K562 (cell line): ENCODE measurements at regions not wholly inside any gene's neighbourhood (a gene's known extent, or its start where the extent isn't known, plus 50 kb on each side); places are given as distances from the start of the nearest gene placed in this dataset.

Experiments
- CEBPB ChIP-seq: fragments of 450-650 bp; IDR thresholded peaks from 2 replicates; pipeline ENCODE4 v1.6.1; 2016; ENCODE audit warnings: missing genetic modification characterization, missing compliant biosample characterization
- CEBPG ChIP-seq, 3 experiments: fragments of 200-800 bp in 1 of 3; sonication (Bioruptor generic) in 1 of 3; sonication (generic) in 1 of 3; formaldehyde crosslinking in 1 of 3; IDR thresholded peaks in 2 of 3; conservative IDR thresholded peaks in 1 of 3; 2 replicates each; pipeline versions ENCODE4 v1.6.1 to v1.8.0; 2016 to 2022; ENCODE audit warnings: missing compliant biosample characterization in 2 of 3, missing genetic modification characterization in 2 of 3, mild to moderate bottlenecking in 1 of 3, missing genetic modification reagents in 1 of 3
- EZH2 ChIP-seq: IDR thresholded peaks from 2 replicates; pipeline ENCODE4 v1.6.1; 2012; ENCODE audit warnings: low read depth, mild to moderate bottlenecking, inconsistent platforms, low read length, borderline replicate concordance
- SP2 ChIP-seq: IDR thresholded peaks from 2 replicates; pipeline ENCODE4 v1.6.1; 2011; ENCODE audit warnings: mild to moderate bottlenecking, low read depth, low read length, moderate library complexity; ENCODE audit not compliant: poor library complexity, severe bottlenecking; ENCODE audit errors: extremely low read depth

DNA sequence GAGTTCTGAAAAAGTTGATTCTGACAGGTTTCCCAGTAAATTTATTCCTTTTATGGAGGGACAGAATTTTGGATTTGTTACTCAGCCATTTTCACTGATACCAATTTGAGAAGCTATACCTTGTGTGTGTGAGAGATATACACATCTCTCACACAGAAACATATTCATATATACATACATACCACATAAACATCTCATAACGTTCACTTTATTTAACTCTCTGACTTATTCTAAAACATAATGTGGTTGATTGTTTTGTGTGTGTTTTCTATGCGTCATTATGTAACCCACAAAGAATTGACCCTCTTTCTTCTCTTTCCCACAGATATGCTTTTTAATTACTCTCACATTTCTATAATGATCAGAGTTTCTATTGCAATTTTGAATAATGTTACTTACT is 570.8 kb upstream of the TLE4 start:
- TF ChIP-seq EZH2 (no peak), CEBPG (CRISPR knock-in tag; IDR thresholded peaks at IDR 0.05) (no peak), CEBPG (tag; conservative IDR thresholded peaks at IDR 0.05 in 1 of 2, IDR thresholded peaks at IDR 0.05 in 1 of 2) (no peak), CEBPB (tag) (no peak), SP2 (no peak)
